ENCODE measurements at regions not wholly inside any gene's neighbourhood (a gene's known extent, or its start where the extent isn't known, plus 50 kb on each side); places are given as distances from the start of the nearest gene placed in this dataset.

DNA sequence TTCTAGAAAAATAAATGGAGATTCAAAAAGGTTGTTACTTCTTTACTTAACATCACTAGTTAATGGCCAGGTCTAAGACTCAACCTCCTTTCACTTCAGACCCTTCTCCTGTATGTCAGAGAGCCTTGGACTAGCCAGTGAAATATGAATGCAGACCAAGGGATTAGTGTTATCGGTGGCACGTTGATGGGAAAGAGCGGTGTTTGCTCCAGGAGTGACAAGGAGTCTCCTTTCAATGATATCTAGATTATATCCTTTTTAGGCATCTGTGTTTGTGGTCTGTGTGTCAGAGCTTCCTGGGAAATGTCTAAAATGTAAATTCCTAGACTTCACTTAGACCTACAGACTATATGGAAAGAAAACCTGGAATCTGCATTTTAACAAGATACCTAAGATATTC, 658.0 kb upstream of the KCNMB2 start:
- TF ChIP-seq POLR2A (IDR thresholded peaks at IDR 0.05; ENCODE audit: low read depth, low read length) (no peak), POLR2AphosphoS5 (IDR thresholded peaks at IDR 0.05; ENCODE audit: low read depth, low read length) (no peak), TAF1 (IDR thresholded peaks at IDR 0.05; ENCODE audit: borderline replicate concordance, low read depth, low read length) (no peak)
